ENCODE measurements at regions not wholly inside any gene's neighbourhood (a gene's known extent, or its start where the extent isn't known, plus 50 kb on each side); places are given as distances from the start of the nearest gene placed in this dataset.

DNA sequence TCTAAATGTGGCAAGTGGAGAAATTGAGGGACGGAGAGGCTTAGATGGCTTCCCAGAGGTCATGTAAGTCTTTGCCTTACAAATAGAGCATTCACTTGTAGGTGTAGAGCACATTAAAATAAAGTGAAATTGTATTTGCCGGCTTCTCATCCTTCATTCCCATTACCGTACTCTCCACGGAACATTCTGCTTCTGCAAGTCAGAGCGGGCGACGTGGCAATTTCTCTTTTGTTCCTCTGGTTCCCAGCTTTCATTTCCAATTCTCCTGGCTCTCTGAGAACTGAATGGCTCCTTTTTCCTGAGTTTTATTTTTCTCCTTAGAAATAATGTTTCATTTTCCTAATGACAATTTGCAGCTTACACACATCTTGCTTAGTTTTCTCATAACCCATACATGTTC lies 51.3 kb upstream of the PFKP start:
- DNase-seq (ENCODE audit: low spot score in 2 of 2) (no peak), FAIRE-seq (no peak)

DNA sequence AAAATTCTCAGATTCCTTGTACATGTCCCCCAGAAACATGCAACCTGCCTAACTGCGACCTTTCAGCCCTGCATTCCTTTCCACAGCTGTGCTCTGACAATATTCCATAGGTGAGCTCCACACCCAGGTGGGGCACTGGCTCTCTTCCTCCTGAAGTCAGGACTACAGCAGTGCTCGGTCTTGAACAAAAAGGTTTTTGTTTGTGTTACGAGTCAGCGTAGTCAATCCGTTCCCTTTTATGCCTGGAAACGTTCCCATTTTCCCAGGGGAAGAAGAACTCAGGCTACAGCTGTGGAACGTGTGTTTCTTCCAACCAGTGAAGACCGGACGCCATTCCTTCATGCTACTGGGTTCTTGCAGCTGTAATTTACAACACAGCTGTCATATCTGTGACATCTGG lies 52.4 kb upstream of the PFKP start:
- DNase-seq (ENCODE audit: low spot score in 2 of 2), result no peak
- no peak for FAIRE-seq

DNA sequence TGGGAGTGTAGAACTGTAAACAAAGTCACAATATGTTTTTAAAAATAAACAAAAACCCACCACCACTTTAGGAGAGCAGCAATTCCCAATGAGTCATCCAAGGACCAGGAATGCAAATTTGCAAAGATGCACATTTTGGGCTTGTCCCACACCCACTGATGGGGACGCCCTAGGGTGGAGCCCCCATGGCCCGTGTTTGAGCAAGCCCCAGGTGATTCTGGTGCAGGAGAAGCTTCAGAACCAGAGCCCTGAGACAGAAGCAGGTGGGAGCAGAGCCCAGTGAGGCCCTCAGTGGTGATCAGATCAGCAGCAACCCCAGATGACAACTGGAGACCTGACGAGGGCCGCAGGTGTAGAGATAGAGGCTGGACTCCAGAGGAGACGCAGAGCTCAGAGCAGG lies 55.1 kb upstream of the PFKP start:
- DNase-seq (ENCODE audit: low spot score in 2 of 2) (no peak), FAIRE-seq (no peak)

DNA sequence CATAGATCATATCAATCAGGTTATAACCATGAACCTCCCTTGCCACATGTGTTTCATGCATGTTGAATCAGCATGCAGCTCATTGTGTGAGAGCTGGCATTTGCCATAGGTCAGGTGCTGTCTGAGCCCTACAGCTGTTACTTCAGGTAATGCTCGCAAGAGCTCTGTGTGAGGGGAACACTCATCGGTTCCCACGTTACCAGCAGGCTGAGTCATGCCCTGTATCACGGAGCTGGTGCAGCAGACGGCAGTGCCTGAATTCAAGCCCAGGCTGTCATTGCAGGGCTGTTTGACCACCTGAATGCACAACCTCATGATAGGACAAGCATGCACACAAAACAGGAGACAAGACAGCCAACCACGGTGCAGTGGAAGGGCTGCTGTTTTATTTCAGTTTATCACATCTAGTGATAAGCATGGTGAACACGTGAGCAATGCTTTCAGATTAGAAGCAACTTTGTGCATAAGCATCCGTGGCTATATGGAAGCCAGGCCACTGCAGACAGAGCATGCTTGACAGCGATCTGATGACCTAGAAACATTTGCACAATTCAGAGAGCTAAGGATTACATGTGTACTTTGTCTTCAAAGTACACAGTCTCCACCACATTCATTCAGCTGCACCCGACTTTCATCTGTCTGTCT lies 56.4 kb upstream of the PFKP start:
- DNase-seq (ENCODE audit: low spot score in 2 of 2) (no peak), FAIRE-seq (no peak)

DNA sequence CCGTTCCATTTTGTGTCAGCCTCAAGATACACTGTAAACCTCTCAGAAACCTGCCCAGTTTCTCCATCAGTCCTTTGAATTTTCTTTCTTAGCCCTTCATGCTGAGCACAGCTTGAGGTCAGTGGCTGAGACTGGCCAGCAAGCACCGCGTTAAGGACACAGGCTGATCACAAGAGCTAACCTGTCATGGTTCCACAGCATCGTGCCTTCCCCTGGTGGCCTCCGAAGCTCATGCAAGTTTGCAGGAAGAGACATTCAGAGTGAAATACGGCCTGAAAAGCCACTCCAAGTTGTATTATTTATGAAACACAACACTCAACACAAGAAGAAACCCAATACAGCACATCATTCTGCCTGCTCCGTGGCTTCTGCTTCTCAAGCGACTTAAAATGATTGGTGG lies 57.0 kb upstream of the PFKP start:
- FAIRE-seq (no peak), DNase-seq (ENCODE audit: low spot score in 2 of 2) (no peak)

DNA sequence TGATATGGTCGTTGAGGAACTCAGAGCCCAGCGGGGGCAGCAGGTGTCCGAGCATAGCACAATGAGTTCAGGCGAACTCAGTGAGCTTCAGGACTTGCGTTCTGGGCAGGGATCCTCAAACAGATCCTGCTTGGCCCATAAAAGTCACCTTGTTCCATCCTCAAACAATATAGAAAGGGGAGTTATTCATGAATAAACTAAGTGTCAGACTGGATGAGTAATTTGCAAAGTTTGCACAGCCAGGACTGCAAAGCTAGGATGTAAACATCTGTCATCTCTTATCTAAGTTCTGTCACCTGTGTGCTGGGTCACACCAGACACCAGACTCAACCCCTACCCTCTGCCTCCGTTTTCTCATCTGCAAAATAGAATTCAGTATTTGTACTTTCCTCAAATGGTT lies 58.0 kb upstream of the PFKP start:
- DNase-seq (ENCODE audit: low spot score in 2 of 2), result no peak
- FAIRE-seq, result no peak

DNA sequence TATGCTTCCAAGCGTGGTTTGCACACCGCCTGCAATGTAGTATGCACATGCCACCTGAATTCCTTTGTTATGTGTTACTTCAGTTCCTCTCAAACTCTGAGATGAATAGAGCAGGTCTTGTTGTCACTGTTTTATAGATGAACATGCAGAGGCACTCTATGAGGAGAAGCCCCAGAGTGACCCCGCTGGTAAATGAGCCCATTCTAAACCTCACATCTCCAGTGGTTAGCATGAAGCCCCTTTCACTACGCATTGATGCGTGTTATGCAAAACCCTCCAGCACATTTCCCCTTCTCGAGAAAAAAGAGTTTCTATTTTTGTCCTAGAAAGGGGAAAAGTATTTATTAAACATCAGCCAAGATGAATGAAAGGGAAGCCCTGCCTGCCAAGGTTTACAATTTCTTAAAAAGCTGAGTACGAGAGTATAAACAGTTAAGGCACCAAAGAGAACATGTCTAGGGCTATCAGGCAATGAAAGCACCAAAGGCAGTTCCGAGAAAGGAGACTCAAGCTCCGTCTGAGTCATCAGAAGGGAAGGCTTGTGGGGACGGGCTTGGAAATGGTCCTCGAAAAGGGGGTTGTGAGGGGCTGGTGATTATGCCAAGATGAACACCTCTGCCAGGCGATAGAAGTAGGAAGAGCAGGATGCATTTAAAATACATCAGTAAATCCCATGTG lies 58.7 kb upstream of the PFKP start:
- no peak for FAIRE-seq
- no peak for DNase-seq (ENCODE audit: low spot score in 2 of 2)

DNA sequence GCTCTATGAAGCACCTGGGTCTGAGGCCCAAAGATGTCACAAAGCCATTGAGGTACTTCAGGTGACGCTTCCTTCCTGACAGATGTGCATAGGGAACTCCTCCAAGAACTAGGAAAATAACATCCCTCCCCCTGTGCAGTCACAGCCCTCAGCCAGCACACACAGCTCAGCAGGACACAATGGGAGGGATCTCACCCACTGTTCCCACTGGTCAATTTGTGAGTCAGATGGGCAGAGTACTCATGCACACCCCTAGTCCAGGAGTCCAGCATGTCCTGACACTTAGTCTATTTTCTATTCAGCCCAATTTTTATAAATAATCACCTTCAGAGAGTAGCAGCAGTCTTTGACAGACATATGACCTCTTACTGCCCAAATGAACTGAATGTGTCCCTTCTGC lies 60.7 kb upstream of the PFKP start:
- DNase-seq (ENCODE audit: low spot score in 2 of 2), result no peak
- no peak for FAIRE-seq

DNA sequence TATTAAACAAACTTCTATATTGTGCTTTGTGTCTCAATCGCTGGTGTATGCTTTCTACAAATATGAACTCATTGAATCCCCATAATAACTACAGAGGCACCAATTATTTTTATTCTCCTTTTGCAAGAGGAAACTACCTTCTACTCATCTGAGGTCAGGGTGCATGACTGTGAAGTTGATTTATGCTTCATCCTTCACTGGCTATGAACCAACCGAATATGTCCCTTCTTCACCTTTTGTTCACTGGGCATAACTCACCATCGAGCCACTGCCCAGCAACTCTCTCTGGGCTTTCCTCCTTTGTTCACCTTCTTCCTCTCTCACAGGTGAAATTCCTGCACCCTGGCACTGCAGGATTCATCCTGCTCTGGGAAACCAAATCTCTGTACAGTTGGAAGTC lies 61.3 kb upstream of the PFKP start:
- FAIRE-seq (no peak), DNase-seq (ENCODE audit: low spot score in 2 of 2) (no peak)

DNA sequence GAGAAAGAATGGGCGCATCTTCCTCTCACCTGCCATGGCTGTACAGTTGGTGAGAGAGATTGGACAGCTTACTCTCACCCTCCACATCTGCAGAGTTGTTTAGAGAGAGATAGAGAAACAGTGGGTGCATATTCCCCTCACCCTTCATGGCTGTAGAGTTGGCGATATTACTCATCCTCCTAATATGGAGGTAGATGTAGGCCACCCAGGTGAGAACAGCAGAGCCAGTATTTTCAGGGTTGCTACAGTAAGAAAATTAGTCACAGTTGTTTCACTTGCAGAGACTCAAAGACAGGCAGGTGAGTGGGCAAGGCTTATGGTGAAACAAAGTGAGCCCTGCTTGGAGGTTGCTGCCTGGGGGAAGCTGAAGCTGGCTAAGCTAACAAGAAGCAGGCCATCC lies 65.0 kb upstream of the PFKP start:
- no peak for DNase-seq (ENCODE audit: low spot score in 2 of 2)
- FAIRE-seq, result no peak

DNA sequence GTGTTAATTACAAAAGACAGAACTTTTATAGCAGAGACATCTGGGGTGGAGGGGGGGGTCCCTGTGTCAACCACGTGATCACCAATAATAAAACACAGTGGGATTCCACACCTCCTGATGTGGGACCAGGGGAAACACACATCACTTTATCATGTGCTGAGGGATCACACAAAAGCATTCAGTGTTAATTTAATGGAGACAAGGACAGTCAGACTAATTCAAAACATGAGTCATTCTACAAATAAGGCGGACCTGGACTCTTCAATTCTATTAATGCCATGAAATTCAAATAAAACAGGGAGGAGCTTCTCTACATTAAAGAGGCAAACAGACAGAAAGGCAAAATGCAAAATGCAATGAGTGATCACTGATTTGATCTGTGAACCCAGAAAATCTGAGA lies 67.3 kb upstream of the PFKP start:
- no peak for DNase-seq (ENCODE audit: low spot score in 2 of 2)
- FAIRE-seq, result no peak

DNA sequence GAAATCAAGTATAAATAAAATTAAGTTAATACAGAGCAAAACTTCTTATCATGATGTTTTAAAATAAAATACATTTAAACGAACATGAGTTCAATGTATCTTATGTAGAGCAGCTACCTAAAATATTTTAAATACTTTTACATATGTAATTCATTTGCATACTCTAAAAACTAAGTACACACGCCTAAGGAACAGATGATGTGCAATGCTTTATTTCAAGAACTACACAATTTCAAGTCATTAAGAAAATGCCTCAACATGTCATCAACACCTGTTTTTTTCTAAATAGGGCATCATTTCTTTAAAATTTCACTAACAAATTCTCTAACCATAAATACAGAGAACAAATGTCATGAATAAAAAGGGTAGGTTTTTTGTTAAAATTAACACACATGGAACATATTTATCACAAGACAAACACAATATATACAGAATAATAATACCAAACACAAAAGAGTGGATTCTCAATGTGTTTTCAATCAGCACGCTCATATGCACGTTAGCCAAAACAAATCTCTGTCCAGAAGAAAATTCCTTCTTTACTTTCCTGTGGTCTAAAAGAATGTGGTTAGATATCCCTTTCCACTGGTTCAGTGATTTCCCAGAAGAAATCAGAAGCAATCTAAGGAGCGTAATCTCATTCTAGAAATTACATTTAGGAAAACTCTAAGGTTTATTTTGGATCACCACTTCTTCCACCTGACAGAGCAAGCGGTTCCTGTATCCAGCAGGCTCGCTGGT lies 73.0 kb upstream of the PFKP start:
- DNase-seq (ENCODE audit: low spot score in 2 of 2) (no peak), FAIRE-seq (no peak)

DNA sequence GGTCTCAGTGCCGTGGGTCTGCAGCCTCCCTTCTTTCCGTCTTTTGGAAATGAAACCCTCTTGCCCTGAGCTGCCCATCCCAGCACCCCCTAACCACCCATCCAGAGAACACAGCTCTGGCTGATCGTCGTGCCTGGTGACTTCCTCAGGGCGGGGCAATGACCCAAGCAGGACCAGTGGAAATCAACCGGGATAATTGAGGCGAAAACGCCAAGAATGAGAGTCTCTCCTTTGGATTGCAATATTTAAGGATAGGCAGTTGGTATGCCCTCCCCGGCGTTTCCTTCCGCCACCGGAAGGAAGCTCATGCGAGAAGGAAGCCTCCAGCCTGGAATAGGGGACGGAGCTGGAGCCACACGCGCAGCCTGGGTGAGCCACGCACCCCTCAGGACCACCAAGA lies 73.7 kb upstream of the PFKP start:
- no peak for FAIRE-seq

DNA sequence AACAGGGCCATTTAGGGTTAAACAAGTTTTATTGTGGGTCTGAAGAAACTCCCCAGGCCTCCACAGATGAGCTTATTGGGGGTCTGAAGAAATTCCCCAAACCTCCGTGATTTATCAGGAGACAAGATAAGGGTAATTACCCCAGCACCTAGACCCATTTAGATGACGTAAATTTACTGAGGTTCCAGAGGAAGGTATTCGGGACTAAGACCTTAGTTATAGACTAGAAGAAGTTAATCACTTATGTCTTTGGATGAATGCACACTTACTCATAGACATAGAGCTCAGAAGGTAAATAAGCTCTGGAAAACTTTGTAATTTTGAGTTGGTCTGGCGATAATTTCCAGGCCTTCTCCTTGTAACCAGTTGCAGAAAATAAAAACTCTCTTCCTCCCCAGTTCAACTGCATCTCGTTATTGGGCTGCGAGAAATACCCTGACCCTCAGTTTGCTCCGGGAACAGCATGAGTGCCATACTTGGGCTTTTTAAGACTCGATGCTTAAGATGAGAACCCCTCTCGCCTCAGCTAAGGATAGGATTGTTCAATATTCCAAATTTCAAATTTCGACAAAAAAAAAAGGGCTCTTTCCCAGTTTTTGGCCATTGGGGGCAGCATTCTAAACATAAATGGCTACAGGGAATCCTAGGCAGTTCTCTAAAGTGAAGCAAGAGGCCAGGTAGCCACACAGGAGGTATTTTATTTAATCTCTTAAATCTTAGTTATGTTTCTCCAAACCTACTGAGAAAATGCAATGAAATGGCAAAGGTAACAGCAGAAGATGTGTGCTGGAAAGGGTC lies 74.7 kb upstream of the PFKP start:
- DNase-seq (ENCODE audit: low spot score in 2 of 2), result no peak
- no peak for FAIRE-seq

More for the DNA sequence above, 73.7 kb upstream of the PFKP start:
- no peak for DNase-seq (ENCODE audit: low spot score in 2 of 2)

DNA sequence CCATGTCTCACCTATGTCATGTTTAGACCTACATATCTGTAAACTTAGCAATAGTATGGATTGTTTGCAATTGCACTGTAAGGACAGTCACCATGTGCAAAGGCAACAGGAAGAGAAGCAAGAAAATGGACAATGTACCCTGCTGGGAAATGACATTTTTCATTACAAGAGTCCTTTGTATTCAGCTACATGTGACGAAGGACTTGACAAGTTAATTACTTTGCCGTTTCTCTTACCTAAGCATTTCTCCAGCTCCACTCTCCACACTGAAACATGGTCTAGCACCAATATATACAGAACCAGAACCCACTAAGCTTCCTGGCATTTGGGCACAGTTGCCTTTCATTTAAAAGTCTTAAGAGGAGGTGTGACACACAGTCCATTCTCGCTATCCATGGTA lies 76.6 kb upstream of the PFKP start:
- FAIRE-seq (no peak), DNase-seq (ENCODE audit: low spot score in 2 of 2) (no peak)

DNA sequence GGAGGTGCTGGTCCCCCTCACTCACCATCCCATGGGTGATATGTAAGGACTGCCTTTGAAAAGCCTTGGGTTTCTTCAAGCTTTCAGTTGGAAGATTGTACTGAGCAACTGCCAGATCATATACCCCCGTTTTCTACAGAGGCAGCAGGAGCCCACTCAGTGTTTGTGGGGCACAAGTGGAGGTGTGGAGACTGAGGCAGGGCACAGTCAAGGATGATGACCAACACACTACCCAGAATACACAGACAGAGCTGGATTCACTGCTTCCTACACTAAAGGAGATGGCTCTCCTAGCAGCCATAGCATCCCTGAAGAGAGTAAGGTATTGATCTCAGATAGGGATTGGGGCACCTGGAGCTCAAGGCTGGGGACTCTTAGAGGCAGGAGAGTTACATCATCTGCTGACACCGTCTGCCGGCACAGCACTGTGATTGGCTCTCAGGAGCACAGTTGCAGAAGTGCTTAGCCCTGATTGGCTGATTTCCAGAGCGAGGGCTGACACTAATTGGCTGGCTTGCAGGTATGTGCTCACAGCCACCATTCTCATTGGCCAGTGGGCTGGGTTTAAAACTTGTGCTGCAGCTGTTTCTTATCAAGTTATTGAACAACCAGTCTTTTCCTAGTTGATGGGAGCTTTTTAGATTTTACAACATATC lies 77.9 kb upstream of the PFKP start:
- DNase-seq (ENCODE audit: low spot score in 2 of 2) (no peak), FAIRE-seq (no peak)

DNA sequence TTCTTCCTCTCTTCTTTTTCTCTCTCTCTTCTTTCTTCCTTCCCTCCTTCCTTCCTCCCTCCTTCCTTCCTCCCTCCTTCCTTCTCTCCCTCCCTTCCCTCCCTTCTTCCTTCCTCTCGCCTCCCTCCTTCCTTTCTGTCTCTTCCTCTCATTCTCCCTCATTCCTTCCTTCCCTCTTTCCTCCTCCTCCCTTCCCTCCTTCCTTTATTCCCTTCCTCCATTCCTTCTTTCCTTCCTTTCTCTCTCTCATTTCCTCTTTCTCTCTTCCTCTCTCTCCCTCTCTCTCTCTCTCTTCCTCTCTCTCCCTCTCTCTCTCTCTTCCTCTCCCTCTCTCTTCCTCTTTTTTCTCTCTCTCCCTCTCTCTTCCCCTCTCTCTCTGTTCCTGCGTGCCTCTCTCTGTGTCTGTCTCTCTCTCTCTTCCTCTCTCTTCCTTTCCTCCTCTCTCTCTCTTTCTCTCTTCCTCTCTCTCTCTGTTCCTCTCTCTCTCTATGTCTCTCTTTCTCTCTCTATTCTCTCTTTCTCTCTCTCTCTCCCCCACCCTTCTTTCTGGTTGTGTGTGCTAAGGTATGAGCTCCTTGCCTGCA lies 80.1 kb upstream of the PFKP start:
- FAIRE-seq, result no peak
- DNase-seq (ENCODE audit: low spot score in 2 of 2), result no peak

DNA sequence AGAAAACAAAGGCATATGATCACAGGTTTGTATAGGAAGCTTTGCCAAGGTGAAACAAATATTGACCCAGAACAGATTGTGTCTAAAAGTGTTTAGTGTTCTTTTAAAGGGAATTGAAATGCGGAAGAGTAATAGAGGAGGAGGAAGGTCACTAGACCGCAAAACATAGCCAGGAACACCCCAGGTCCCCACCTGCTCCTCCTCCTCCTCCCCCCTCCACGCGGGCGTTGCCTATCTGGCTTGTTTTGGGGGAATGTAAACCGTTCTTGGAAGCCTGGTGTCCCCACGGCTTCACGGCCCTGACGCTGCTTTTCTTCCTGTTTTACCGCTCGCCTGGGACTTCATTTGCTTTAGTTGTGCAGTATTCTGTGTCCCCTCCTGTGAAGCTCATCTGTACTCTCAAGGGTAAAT lies 81.0 kb upstream of the PFKP start:
- FAIRE-seq, result no peak
- DNase-seq (ENCODE audit: low spot score in 2 of 2), result no peak

DNA sequence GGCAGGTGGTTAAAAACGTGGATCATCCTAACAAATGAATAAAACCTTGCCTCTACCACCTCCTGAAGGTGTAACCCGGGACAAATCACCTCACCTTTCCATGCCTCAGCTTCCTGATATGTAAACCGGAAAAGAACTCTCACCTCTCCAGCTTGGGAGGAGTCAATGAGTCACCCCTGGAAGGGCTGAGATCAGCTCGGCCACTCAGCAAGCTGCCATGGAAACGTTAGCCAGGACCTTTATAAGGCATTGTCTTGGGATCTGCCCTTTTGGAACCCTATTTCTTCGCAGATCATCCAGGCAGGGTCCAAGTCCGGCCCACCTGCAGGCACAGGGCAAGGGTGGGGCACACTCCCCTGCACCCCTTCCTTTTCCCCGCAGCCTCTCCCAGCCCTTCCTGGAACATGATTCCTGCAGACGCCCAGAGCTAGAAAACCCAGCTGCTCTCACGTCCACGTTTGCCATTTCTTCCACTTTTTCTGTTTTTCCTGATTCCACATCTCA lies 81.6 kb upstream of the PFKP start:
- no peak for FAIRE-seq
- DNase-seq (ENCODE audit: low spot score in 2 of 2), result no peak

DNA sequence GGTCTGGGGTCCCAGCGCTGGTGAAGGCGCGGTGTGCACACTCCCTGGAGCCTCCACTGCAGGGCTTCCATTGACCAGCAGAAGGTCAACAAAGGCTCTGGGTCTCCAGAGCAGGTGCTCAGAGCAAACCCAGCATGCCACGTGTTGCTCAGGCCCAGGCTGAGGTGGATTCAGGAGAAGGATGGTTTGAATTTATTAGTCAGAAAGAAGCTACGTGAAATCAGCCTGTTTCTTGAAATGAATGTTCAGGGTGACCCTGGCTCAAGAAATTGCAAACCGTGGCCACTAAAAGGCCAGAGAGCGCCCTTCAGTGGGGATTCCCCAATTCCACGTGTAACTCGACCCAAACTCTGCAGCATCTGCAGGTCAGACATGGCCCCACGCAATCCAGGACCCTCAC lies 82.7 kb upstream of the PFKP start:
- FAIRE-seq, result no peak

More for the DNA sequence above, 82.7 kb upstream of the PFKP start:
- no peak for DNase-seq (ENCODE audit: low spot score in 2 of 2)

Data from frontal cortex (tissue), 3 donors.